ENCODE measurements at regions not wholly inside any gene's neighbourhood (a gene's known extent, or its start where the extent isn't known, plus 50 kb on each side); places are given as distances from the start of the nearest gene placed in this dataset.

- TF ChIP-seq JUND (IDR thresholded peaks at IDR 0.05) (no peak), MAX (IDR thresholded peaks at IDR 0.05) (no peak), YY1 (IDR thresholded peaks at IDR 0.05) (no peak), SP1 (IDR thresholded peaks at IDR 0.05) (no peak), TAF1 (conservative IDR thresholded peaks at IDR 0.05) (no peak), EGR1 (IDR thresholded peaks at IDR 0.05; ENCODE audit: low read depth in 2 of 2) (no peak), RAD21 (IDR thresholded peaks at IDR 0.05) (no peak), RXRA (IDR thresholded peaks at IDR 0.05) (no peak), GABPA (IDR thresholded peaks at IDR 0.05 in 1 of 2, conservative IDR thresholded peaks at IDR 0.05 in 1 of 2) (no peak)
- TF ChIP-seq, protein P1, sequence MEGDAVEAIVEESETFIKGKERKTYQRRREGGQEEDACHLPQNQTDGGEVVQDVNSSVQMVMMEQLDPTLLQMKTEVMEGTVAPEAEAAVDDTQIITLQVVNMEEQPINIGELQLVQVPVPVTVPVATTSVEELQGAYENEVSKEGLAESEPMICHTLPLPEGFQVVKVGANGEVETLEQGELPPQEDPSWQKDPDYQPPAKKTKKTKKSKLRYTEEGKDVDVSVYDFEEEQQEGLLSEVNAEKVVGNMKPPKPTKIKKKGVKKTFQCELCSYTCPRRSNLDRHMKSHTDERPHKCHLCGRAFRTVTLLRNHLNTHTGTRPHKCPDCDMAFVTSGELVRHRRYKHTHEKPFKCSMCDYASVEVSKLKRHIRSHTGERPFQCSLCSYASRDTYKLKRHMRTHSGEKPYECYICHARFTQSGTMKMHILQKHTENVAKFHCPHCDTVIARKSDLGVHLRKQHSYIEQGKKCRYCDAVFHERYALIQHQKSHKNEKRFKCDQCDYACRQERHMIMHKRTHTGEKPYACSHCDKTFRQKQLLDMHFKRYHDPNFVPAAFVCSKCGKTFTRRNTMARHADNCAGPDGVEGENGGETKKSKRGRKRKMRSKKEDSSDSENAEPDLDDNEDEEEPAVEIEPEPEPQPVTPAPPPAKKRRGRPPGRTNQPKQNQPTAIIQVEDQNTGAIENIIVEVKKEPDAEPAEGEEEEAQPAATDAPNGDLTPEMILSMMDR (IDR thresholded peaks at IDR 0.05; ENCODE audit: low read depth, low read length, missing input control): no peak
- TF ChIP-seq, protein P2, sequence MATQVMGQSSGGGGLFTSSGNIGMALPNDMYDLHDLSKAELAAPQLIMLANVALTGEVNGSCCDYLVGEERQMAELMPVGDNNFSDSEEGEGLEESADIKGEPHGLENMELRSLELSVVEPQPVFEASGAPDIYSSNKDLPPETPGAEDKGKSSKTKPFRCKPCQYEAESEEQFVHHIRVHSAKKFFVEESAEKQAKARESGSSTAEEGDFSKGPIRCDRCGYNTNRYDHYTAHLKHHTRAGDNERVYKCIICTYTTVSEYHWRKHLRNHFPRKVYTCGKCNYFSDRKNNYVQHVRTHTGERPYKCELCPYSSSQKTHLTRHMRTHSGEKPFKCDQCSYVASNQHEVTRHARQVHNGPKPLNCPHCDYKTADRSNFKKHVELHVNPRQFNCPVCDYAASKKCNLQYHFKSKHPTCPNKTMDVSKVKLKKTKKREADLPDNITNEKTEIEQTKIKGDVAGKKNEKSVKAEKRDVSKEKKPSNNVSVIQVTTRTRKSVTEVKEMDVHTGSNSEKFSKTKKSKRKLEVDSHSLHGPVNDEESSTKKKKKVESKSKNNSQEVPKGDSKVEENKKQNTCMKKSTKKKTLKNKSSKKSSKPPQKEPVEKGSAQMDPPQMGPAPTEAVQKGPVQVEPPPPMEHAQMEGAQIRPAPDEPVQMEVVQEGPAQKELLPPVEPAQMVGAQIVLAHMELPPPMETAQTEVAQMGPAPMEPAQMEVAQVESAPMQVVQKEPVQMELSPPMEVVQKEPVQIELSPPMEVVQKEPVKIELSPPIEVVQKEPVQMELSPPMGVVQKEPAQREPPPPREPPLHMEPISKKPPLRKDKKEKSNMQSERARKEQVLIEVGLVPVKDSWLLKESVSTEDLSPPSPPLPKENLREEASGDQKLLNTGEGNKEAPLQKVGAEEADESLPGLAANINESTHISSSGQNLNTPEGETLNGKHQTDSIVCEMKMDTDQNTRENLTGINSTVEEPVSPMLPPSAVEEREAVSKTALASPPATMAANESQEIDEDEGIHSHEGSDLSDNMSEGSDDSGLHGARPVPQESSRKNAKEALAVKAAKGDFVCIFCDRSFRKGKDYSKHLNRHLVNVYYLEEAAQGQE (IDR thresholded peaks at IDR 0.05): no peak
- TF ChIP-seq, protein P3, sequence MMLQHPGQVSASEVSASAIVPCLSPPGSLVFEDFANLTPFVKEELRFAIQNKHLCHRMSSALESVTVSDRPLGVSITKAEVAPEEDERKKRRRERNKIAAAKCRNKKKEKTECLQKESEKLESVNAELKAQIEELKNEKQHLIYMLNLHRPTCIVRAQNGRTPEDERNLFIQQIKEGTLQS (IDR thresholded peaks at IDR 0.05): no peak
Observed at GRCh38 chr11:79959318-79959717, 518.5 kb upstream of the TENM4 start.

Measured in liver (tissue), 3 donors.